DND-41 (cell line): ENCODE measurements at regions not wholly inside any gene's neighbourhood (a gene's known extent, or its start where the extent isn't known, plus 50 kb on each side); places are given as distances from the start of the nearest gene placed in this dataset.

Source experiments
- ATAC-seq: fragments of 200-7000 bp; cut with Tn5 transposase; 3 replicates; pipeline ENCODE4 v1.9.1; 2021; ENCODE audit warnings: low read depth; ENCODE audit not compliant: insufficient read depth
- DNase-seq: peaks from one replicate; pipeline ENCODE4 v3.0.0-alpha.2; 2020
- H2AFZ ChIP-seq: 2 replicates; pipeline ENCODE4 v1.6.0; 2012; ENCODE audit warnings: low read depth, low read length
- H3K27ac ChIP-seq: 2 replicates; pipeline ENCODE4 v1.5.1; 2012; ENCODE audit warnings: low read length, inconsistent platforms
- H3K27me3 ChIP-seq: fragments of 200-600 bp; sonication (generic); 2 replicates; pipeline ENCODE4 v1.6.0; 2012; ENCODE audit warnings: low read length, mild to moderate bottlenecking, inconsistent platforms; ENCODE audit not compliant: insufficient read depth, poor library complexity
- H3K36me3 ChIP-seq: 2 replicates; pipeline ENCODE4 v1.5.1; 2012; ENCODE audit warnings: low read length, inconsistent platforms; ENCODE audit not compliant: insufficient read depth
- H3K4me1 ChIP-seq: 2 replicates; pipeline ENCODE4 v1.5.1; 2012; ENCODE audit warnings: mild to moderate bottlenecking, low read length; ENCODE audit not compliant: insufficient read depth
- H3K4me2 ChIP-seq: 2 replicates; pipeline ENCODE4 v1.6.0; 2012; ENCODE audit warnings: mild to moderate bottlenecking, moderate library complexity, low read length, inconsistent platforms; ENCODE audit not compliant: insufficient read depth
- H3K4me3 ChIP-seq, 2 experiments: fragments of 200-600 bp in 1 of 2; shearing (Covaris generic) in 1 of 2; 2 replicates each; pipeline ENCODE4 v1.5.1; 2012 to 2016; ENCODE audit warnings: inconsistent platforms in 2 of 2, low read length in 2 of 2, mild to moderate bottlenecking in 2 of 2, low read depth in 1 of 2, moderate library complexity in 1 of 2
- H3K79me2 ChIP-seq: 2 replicates; pipeline ENCODE4 v1.6.0; 2012; ENCODE audit warnings: low read length, inconsistent platforms; ENCODE audit not compliant: insufficient read depth
- H3K9ac ChIP-seq: 2 replicates; pipeline ENCODE4 v1.6.0; 2012; ENCODE audit warnings: low read depth, mild to moderate bottlenecking, inconsistent platforms, low read length, moderate library complexity
- H3K9me3 ChIP-seq: 2 replicates; pipeline ENCODE4 v1.5.1; 2012; ENCODE audit warnings: low read length, moderate library complexity, mild to moderate bottlenecking, inconsistent platforms; ENCODE audit not compliant: insufficient read depth, severe bottlenecking
- H4K20me1 ChIP-seq: 2 replicates; pipeline ENCODE4 v1.6.0; 2012; ENCODE audit warnings: low read length; ENCODE audit not compliant: insufficient read depth
- CTCF ChIP-seq: IDR thresholded peaks from 2 replicates; pipeline ENCODE4 v1.5.1; 2012; ENCODE audit warnings: borderline replicate concordance, low read length, moderate library complexity, mild to moderate bottlenecking; ENCODE audit not compliant: poor library complexity, severe bottlenecking; ENCODE audit errors: extremely low read depth
- EZH2 ChIP-seq: IDR thresholded peaks from 3 replicates; pipeline ENCODE4 v1.6.1; 2012; ENCODE audit warnings: borderline replicate concordance, low read depth, mild to moderate bottlenecking, moderate library complexity, low read length, inconsistent platforms; ENCODE audit not compliant: severe bottlenecking

DNA sequence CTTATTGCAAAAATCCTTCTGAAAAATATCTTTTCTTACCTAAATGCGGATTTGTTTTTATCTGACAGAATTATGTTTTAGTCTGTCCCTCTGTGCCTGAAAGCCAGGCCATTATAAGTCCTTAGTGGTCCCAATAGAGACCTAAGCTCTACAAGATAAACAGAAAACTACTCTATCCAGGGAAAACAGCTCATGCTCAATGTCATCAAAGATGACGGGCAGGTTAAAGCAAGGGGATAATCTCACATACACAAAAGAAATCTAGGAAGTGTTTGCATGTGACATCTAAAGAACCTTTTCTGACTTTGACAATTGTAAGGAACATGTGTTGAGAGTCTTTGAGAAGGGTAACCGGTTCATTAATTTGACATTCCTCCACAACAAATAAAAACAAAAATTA is 741.1 kb upstream of the ID2 start:
- H3K4me2 ChIP-seq, result no peak overlapping the region
- no peaks in the 10 kb centered on the region for H3K79me2 ChIP-seq
- H3K4me3 ChIP-seq, result no peak overlapping the region
- no peak overlapping the region for H3K27ac ChIP-seq
- no peaks in the 10 kb centered on the region for H3K9me3 ChIP-seq
- TF ChIP-seq CTCF, result no peak
- TF ChIP-seq EZH2, result no peak
- no peak overlapping the region for H3K9ac ChIP-seq
- H3K4me1 ChIP-seq, result no peaks in the 10 kb centered on the region
- H3K27me3 ChIP-seq, result no peaks in the 10 kb centered on the region
- DNase-seq (no peak), ATAC-seq (no peak)
- H3K36me3 ChIP-seq, result no peaks in the 10 kb centered on the region
- H2AFZ ChIP-seq, result no peak overlapping the region
- no peaks in the 10 kb centered on the region for H4K20me1 ChIP-seq

DNA sequence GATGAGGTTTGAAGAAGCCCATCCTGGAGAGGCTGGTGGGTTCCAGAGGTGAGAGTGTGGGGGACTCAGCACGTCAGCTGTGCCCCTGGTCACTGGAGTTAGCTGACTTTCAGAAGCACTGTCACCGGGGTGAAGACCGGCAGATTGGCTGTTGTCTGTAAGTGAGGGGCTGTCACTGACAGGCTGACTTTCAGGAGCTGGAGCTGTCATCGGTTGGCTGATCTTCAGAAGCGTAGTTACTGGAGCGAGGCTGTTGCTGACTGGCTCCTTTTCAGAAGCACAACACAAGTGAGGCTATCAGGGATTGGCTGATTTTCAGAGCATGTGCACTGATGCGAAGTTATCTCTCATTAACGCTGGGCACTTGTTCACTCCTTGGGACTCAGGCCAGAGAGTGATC is 738.4 kb upstream of the ID2 start:
- no peak overlapping the region for H3K4me3 ChIP-seq
- H3K36me3 ChIP-seq, result no peaks in the 10 kb centered on the region
- no peaks in the 10 kb centered on the region for H3K4me1 ChIP-seq
- H3K9ac ChIP-seq, result no peak overlapping the region
- TF ChIP-seq EZH2 (no peak), CTCF (no peak)
- no peak overlapping the region for H3K27ac ChIP-seq
- no peaks in the 10 kb centered on the region for H3K79me2 ChIP-seq
- no peak for ATAC-seq
- no peaks in the 10 kb centered on the region for H3K9me3 ChIP-seq
- no peaks in the 10 kb centered on the region for H3K27me3 ChIP-seq
- no peak for DNase-seq
- no peak overlapping the region for H2AFZ ChIP-seq
- no peak overlapping the region for H3K4me2 ChIP-seq
- H4K20me1 ChIP-seq, result no peaks in the 10 kb centered on the region

GRCh38 chr2:7945026-7945425 is 736.8 kb upstream of the ID2 start:
- H2AFZ ChIP-seq, result no peak overlapping the region
- no peak overlapping the region for H3K4me2 ChIP-seq
- no peaks in the 10 kb centered on the region for H4K20me1 ChIP-seq
- no peaks in the 10 kb centered on the region for H3K4me1 ChIP-seq
- no peak for TF ChIP-seq EZH2
- TF ChIP-seq CTCF, result no peak
- H3K79me2 ChIP-seq, result no peaks in the 10 kb centered on the region
- no peak overlapping the region for H3K9ac ChIP-seq
- no peak for DNase-seq
- ATAC-seq, result no peak
- H3K27ac ChIP-seq, result no peak overlapping the region
- H3K27me3 ChIP-seq, result no peaks in the 10 kb centered on the region
- no peaks in the 10 kb centered on the region for H3K9me3 ChIP-seq
- no peaks in the 10 kb centered on the region for H3K36me3 ChIP-seq
- H3K4me3 ChIP-seq, result no peak overlapping the region

DNA sequence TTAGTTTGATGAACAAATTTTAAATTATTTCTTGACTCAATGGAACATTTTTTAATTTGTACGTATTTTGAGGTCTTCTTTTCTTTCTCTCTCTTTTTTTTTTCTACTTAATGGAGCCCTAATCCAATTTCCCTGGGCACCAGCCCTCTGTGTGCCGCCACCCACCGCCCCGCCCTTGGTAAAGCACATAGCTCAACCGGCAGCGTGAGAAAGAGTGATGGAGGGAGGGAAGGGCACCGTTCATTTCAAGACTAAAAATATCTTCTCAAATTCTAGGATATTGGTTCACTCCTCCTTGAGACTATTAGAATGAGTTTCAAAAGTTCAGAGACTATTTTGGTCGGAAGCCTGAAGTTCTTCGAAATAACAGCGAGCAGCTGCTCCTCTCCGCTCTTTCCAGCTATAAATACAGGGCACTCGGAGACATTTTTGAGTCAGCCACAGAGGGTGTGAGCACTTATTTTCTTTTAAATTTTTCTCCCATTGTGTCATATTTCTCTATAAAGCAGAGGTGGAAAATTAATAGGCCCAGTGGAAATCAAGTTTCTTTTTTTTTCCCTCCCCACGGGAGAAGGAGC is 731.7 kb upstream of the ID2 start:
- H3K36me3 ChIP-seq, result no peaks in the 10 kb centered on the region
- no peaks in the 10 kb centered on the region for H3K9me3 ChIP-seq
- H3K4me2 ChIP-seq, result no peak overlapping the region
- TF ChIP-seq CTCF (no peak), EZH2 (no peak)
- no peak for ATAC-seq
- no peaks in the 10 kb centered on the region for H4K20me1 ChIP-seq
- H2AFZ ChIP-seq, result no peak overlapping the region
- no peaks in the 10 kb centered on the region for H3K4me1 ChIP-seq
- H3K27me3 ChIP-seq, result no peaks in the 10 kb centered on the region
- H3K9ac ChIP-seq, result no peak overlapping the region
- no peaks in the 10 kb centered on the region for H3K79me2 ChIP-seq
- DNase-seq, result no peak
- H3K27ac ChIP-seq, result no peak overlapping the region
- no peak overlapping the region for H3K4me3 ChIP-seq
